ENCODE measurements at regions not wholly inside any gene's neighbourhood (a gene's known extent, or its start where the extent isn't known, plus 50 kb on each side); places are given as distances from the start of the nearest gene placed in this dataset.

- H3K4me1 ChIP-seq (ENCODE audit: control insufficient read depth in 1 of 2, insufficient read depth in 2 of 2, low read length in 2 of 2): no peaks in the 10 kb centered on the region
- no peaks in the 10 kb centered on the region for H3K9me3 ChIP-seq (ENCODE audit: control insufficient read depth in 1 of 2, low read length in 2 of 2)
- no peak overlapping the region for H3K27ac ChIP-seq (ENCODE audit: low read length)
- no peaks in the 10 kb centered on the region for H3K27me3 ChIP-seq (ENCODE audit: low read depth, low read length)
- no peaks in the 10 kb centered on the region for H3K36me3 ChIP-seq (ENCODE audit: control insufficient read depth in 1 of 2, insufficient read depth in 2 of 2, low read length in 2 of 2)
- no peak overlapping the region for H3K4me3 ChIP-seq (ENCODE audit: low read depth in 1 of 2, low read length in 2 of 2)
Measured at GRCh38 chr9:75649060-75649459, 241.4 kb upstream of the PCSK5 start.

GRCh38 chr9:75651709-75652108 lies 238.8 kb upstream of the PCSK5 start:
- H3K9me3 ChIP-seq (ENCODE audit: control insufficient read depth in 1 of 2, low read length in 2 of 2): no peaks in the 10 kb centered on the region
- no peak overlapping the region for H3K4me3 ChIP-seq (ENCODE audit: low read depth in 1 of 2, low read length in 2 of 2)
- no peaks in the 10 kb centered on the region for H3K36me3 ChIP-seq (ENCODE audit: control insufficient read depth in 1 of 2, insufficient read depth in 2 of 2, low read length in 2 of 2)
- no peaks in the 10 kb centered on the region for H3K4me1 ChIP-seq (ENCODE audit: control insufficient read depth in 1 of 2, insufficient read depth in 2 of 2, low read length in 2 of 2)
- H3K27ac ChIP-seq (ENCODE audit: low read length): no peak overlapping the region
- no peaks in the 10 kb centered on the region for H3K27me3 ChIP-seq (ENCODE audit: low read depth, low read length)

GRCh38 chr9:75653335-75653734 lies 237.1 kb upstream of the PCSK5 start:
- H3K9me3 ChIP-seq (ENCODE audit: control insufficient read depth in 1 of 2, low read length in 2 of 2): no peaks in the 10 kb centered on the region
- no peak overlapping the region for H3K4me3 ChIP-seq (ENCODE audit: low read depth in 1 of 2, low read length in 2 of 2)
- H3K36me3 ChIP-seq (ENCODE audit: control insufficient read depth in 1 of 2, insufficient read depth in 2 of 2, low read length in 2 of 2): no peaks in the 10 kb centered on the region
- H3K27ac ChIP-seq (ENCODE audit: low read length): no peak overlapping the region
- H3K4me1 ChIP-seq (ENCODE audit: control insufficient read depth in 1 of 2, insufficient read depth in 2 of 2, low read length in 2 of 2): no peaks in the 10 kb centered on the region
- H3K27me3 ChIP-seq (ENCODE audit: low read depth, low read length): no peaks in the 10 kb centered on the region

- Histone ChIP-seq H3K36me3 (ENCODE audit: control insufficient read depth in 1 of 2, insufficient read depth in 2 of 2, low read length in 2 of 2) (no peaks in the 10 kb centered on the region), H3K27me3 (ENCODE audit: low read depth, low read length) (no peaks in the 10 kb centered on the region), H3K27ac (ENCODE audit: low read length) (no peak overlapping the region), H3K4me1 (ENCODE audit: control insufficient read depth in 1 of 2, insufficient read depth in 2 of 2, low read length in 2 of 2) (no peaks in the 10 kb centered on the region), H3K9me3 (ENCODE audit: control insufficient read depth in 1 of 2, low read length in 2 of 2) (no peaks in the 10 kb centered on the region), H3K4me3 (ENCODE audit: low read depth in 1 of 2, low read length in 2 of 2) (no peak overlapping the region)
Measured at GRCh38 chr9:75653750-75654149, 236.7 kb upstream of the PCSK5 start.

DNA sequence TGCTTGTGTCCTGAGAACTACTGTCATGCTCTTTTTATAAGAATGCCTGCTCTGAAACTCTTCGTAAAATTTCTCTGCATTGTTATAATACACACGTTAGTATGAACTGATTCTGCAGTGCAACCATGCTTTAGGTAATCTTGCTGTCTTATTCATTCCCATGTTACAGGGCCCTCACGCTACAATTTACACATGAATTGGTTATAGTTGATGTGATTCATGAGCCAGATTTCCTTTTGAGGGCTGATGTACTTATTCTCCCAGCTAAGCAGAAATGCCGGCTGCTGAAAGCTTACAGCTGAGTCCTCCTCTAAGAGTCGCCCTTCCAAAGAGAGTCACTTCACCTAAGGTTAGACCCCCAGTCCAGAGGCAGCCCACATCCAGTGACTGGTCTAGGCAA lies 233.5 kb upstream of the PCSK5 start:
- Histone ChIP-seq H3K4me3 (ENCODE audit: low read depth in 1 of 2, low read length in 2 of 2) (no peak overlapping the region), H3K36me3 (ENCODE audit: control insufficient read depth in 1 of 2, insufficient read depth in 2 of 2, low read length in 2 of 2) (no peaks in the 10 kb centered on the region), H3K9me3 (ENCODE audit: control insufficient read depth in 1 of 2, low read length in 2 of 2) (no peaks in the 10 kb centered on the region), H3K27ac (ENCODE audit: low read length) (no peak overlapping the region), H3K4me1 (ENCODE audit: control insufficient read depth in 1 of 2, insufficient read depth in 2 of 2, low read length in 2 of 2) (no peaks in the 10 kb centered on the region), H3K27me3 (ENCODE audit: low read depth, low read length) (no peaks in the 10 kb centered on the region)

DNA sequence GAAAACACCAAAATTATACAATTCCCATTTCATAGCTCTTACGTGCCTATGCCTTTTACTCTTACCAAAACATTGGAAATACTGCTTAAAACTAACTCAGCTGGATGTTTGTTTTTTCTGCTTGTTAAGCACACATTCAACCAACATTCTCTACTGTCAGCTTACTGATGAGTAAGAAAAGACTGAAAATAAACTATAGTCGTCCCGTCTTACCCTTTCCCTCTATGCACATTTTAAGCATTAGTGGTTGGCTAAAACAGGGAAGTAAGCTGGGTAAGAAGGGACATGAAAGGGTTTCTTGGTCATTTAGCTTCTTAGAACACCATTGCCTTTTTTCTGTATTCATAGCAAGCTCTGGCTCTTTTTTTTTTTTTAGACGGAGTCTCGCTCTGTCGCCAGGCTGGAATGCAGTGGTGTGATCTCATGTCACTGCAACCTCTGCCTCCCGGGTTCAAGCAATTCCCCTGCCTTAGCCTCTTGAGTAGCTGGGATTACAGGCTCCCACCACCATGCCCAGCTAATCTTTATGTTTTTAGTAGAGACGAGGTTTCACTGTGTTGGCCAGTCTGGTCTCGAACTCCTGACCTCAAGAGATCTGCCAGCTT lies 232.1 kb upstream of the PCSK5 start:
- Histone ChIP-seq H3K27me3 (ENCODE audit: low read depth, low read length) (no peaks in the 10 kb centered on the region), H3K4me1 (ENCODE audit: control insufficient read depth in 1 of 2, insufficient read depth in 2 of 2, low read length in 2 of 2) (no peaks in the 10 kb centered on the region), H3K9me3 (ENCODE audit: control insufficient read depth in 1 of 2, low read length in 2 of 2) (no peaks in the 10 kb centered on the region), H3K27ac (ENCODE audit: low read length) (no peak overlapping the region), H3K36me3 (ENCODE audit: control insufficient read depth in 1 of 2, insufficient read depth in 2 of 2, low read length in 2 of 2) (no peaks in the 10 kb centered on the region), H3K4me3 (ENCODE audit: low read depth in 1 of 2, low read length in 2 of 2) (no peak overlapping the region)

GRCh38 chr9:75664597-75664996 lies 225.9 kb upstream of the PCSK5 start:
- no peak overlapping the region for H3K4me3 ChIP-seq (ENCODE audit: low read depth in 1 of 2, low read length in 2 of 2)
- no peak overlapping the region for H3K27ac ChIP-seq (ENCODE audit: low read length)
- H3K4me1 ChIP-seq (ENCODE audit: control insufficient read depth in 1 of 2, insufficient read depth in 2 of 2, low read length in 2 of 2): no peaks in the 10 kb centered on the region
- no peaks in the 10 kb centered on the region for H3K27me3 ChIP-seq (ENCODE audit: low read depth, low read length)
- H3K36me3 ChIP-seq (ENCODE audit: control insufficient read depth in 1 of 2, insufficient read depth in 2 of 2, low read length in 2 of 2): no peaks in the 10 kb centered on the region
- H3K9me3 ChIP-seq (ENCODE audit: control insufficient read depth in 1 of 2, low read length in 2 of 2): no peaks in the 10 kb centered on the region

GRCh38 chr9:75666856-75667554 lies 223.5 kb upstream of the PCSK5 start:
- H3K36me3 ChIP-seq (ENCODE audit: control insufficient read depth in 1 of 2, insufficient read depth in 2 of 2, low read length in 2 of 2): no peaks in the 10 kb centered on the region
- H3K27me3 ChIP-seq (ENCODE audit: low read depth, low read length): no peaks in the 10 kb centered on the region
- peaks cover 0 to 3% of the 10 kb centered on the region in 2 donors for H3K4me1 ChIP-seq (ENCODE audit: control insufficient read depth in 1 of 2, insufficient read depth in 2 of 2, low read length in 2 of 2)
- H3K4me3 ChIP-seq (ENCODE audit: low read depth in 1 of 2, low read length in 2 of 2): no peak overlapping the region
- H3K9me3 ChIP-seq (ENCODE audit: control insufficient read depth in 1 of 2, low read length in 2 of 2): no peaks in the 10 kb centered on the region
- H3K27ac ChIP-seq (ENCODE audit: low read length): no peak overlapping the region

DNA sequence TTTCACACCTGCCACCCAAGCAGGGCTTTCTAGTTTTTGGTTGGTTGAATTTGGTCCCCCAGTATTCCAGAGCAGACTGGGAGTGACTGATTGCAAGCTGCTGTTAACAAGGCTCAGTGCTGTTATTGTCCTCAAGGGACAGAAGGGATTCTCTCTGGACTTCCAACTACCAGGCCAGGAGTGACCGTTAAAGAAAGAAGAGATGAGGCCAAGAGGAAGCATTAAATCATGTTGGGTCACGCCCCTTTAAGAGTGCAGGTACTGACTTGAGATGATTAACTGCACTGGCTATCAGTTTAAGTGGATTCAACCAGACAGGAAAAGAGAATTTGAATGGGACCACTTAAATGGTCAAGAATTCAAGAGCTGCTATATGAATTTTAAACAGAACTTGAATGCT lies 220.8 kb upstream of the PCSK5 start:
- no peak overlapping the region for H3K27ac ChIP-seq (ENCODE audit: low read length)

GRCh38 chr9:75671354-75671753 lies 219.1 kb upstream of the PCSK5 start:
- no peak overlapping the region for H3K27ac ChIP-seq (ENCODE audit: low read length)
- no peak overlapping the region for H3K4me3 ChIP-seq (ENCODE audit: low read depth in 1 of 2, low read length in 2 of 2)
- no peaks in the 10 kb centered on the region for H3K36me3 ChIP-seq (ENCODE audit: control insufficient read depth in 1 of 2, insufficient read depth in 2 of 2, low read length in 2 of 2)
- peaks cover 0 to 3% of the 10 kb centered on the region in 2 donors for H3K4me1 ChIP-seq (ENCODE audit: control insufficient read depth in 1 of 2, insufficient read depth in 2 of 2, low read length in 2 of 2)
- H3K27me3 ChIP-seq (ENCODE audit: low read depth, low read length): no peaks in the 10 kb centered on the region
- H3K9me3 ChIP-seq (ENCODE audit: control insufficient read depth in 1 of 2, low read length in 2 of 2): peaks cover 0 to 4% of the 10 kb centered on the region in 2 donors

More for the DNA sequence above, 220.8 kb upstream of the PCSK5 start:
- Histone ChIP-seq H3K9me3 (ENCODE audit: control insufficient read depth in 1 of 2, low read length in 2 of 2) (peaks cover 0 to 4% of the 10 kb centered on the region in 2 donors), H3K27me3 (ENCODE audit: low read depth, low read length) (no peaks in the 10 kb centered on the region), H3K4me1 (ENCODE audit: control insufficient read depth in 1 of 2, insufficient read depth in 2 of 2, low read length in 2 of 2) (peaks cover 0 to 3% of the 10 kb centered on the region in 2 donors), H3K36me3 (ENCODE audit: control insufficient read depth in 1 of 2, insufficient read depth in 2 of 2, low read length in 2 of 2) (no peaks in the 10 kb centered on the region), H3K4me3 (ENCODE audit: low read depth in 1 of 2, low read length in 2 of 2) (no peak overlapping the region)

- Histone ChIP-seq H3K27me3 (ENCODE audit: low read depth, low read length) (no peaks in the 10 kb centered on the region), H3K9me3 (ENCODE audit: control insufficient read depth in 1 of 2, low read length in 2 of 2) (peaks cover 0 to 4% of the 10 kb centered on the region in 2 donors), H3K27ac (ENCODE audit: low read length) (no peak overlapping the region), H3K4me1 (ENCODE audit: control insufficient read depth in 1 of 2, insufficient read depth in 2 of 2, low read length in 2 of 2) (peaks cover 0 to 3% of the 10 kb centered on the region in 2 donors), H3K36me3 (ENCODE audit: control insufficient read depth in 1 of 2, insufficient read depth in 2 of 2, low read length in 2 of 2) (no peaks in the 10 kb centered on the region), H3K4me3 (ENCODE audit: low read depth in 1 of 2, low read length in 2 of 2) (no peak overlapping the region)
Measured at GRCh38 chr9:75672478-75672877, 218.0 kb upstream of the PCSK5 start.

GRCh38 chr9:75683591-75683990 lies 206.9 kb upstream of the PCSK5 start:
- no peaks in the 10 kb centered on the region for H3K4me1 ChIP-seq (ENCODE audit: control insufficient read depth in 1 of 2, insufficient read depth in 2 of 2, low read length in 2 of 2)
- no peaks in the 10 kb centered on the region for H3K36me3 ChIP-seq (ENCODE audit: control insufficient read depth in 1 of 2, insufficient read depth in 2 of 2, low read length in 2 of 2)
- H3K4me3 ChIP-seq (ENCODE audit: low read depth in 1 of 2, low read length in 2 of 2): no peak overlapping the region
- H3K27ac ChIP-seq (ENCODE audit: low read length): no peak overlapping the region
- H3K27me3 ChIP-seq (ENCODE audit: low read depth, low read length): no peaks in the 10 kb centered on the region
- H3K9me3 ChIP-seq (ENCODE audit: control insufficient read depth in 1 of 2, low read length in 2 of 2): no peaks in the 10 kb centered on the region
